NCI-H2171 (cell line): ENCODE measurements at regions not wholly inside any gene's neighbourhood (a gene's known extent, or its start where the extent isn't known, plus 50 kb on each side); places are given as distances from the start of the nearest gene placed in this dataset.
A peak's percentile ranks its signal among the peaks of the same experiment; 100 is the strongest.

Experiments
- DNase-seq: peaks from one replicate; lab custom pipeline; 2025; lab: John Stamatoyannopoulos, UW

GRCh38 chr4:67120369-67120768, 424.9 kb downstream of the CENPC start:
- DNase-seq: no peak

- no peak for DNase-seq
These were observed 436.0 kb downstream of the CENPC start for GRCh38 chr4:67109276-67109675.

- DNase-seq: peak; percentile 47
These were observed 438.3 kb downstream of the CENPC start for GRCh38 chr4:67106861-67107460.

- peak; percentile 21 for DNase-seq
These were observed 441.2 kb downstream of the CENPC start for GRCh38 chr4:67104145-67104544.

- DNase-seq: peak; percentile 9
These were observed 442.1 kb downstream of the CENPC start for GRCh38 chr4:67103001-67103747.

- DNase-seq: no peak
These were observed 443.7 kb downstream of the CENPC start for GRCh38 chr4:67101612-67102011.

GRCh38 chr4:67092351-67092750, 453.0 kb downstream of the CENPC start:
- DNase-seq: no peak

GRCh38 chr4:67091673-67092072, 453.6 kb downstream of the CENPC start:
- no peak for DNase-seq

GRCh38 chr4:67087897-67088296, 457.4 kb downstream of the CENPC start:
- no peak for DNase-seq

GRCh38 chr4:67084783-67085182, 460.5 kb downstream of the CENPC start:
- DNase-seq: no peak

- DNase-seq: no peak
These were observed 461.8 kb downstream of the CENPC start for GRCh38 chr4:67083496-67083895.

GRCh38 chr4:67082746-67083145, 462.6 kb downstream of the CENPC start:
- no peak for DNase-seq

- DNase-seq: no peak
These were observed 465.2 kb downstream of the CENPC start for GRCh38 chr4:67080046-67080557.

- no peak for DNase-seq
These were observed 473.7 kb downstream of the CENPC start for GRCh38 chr4:67071641-67072040.

- no peak for DNase-seq
These were observed 490.0 kb downstream of the CENPC start for GRCh38 chr4:67055319-67055718.

- DNase-seq: no peak
These were observed 490.4 kb downstream of the CENPC start for GRCh38 chr4:67054896-67055295.

- DNase-seq: peak; percentile 23
These were observed 492.3 kb downstream of the CENPC start for GRCh38 chr4:67052814-67053675.

GRCh38 chr4:67051000-67051789, 494.1 kb downstream of the CENPC start:
- DNase-seq: no peak

GRCh38 chr4:67049446-67049845, 495.9 kb downstream of the CENPC start:
- DNase-seq: no peak

GRCh38 chr4:67048530-67048929, 496.8 kb downstream of the CENPC start:
- no peak for DNase-seq

- no peak for DNase-seq
These were observed 505.0 kb downstream of the CENPC start for GRCh38 chr4:67040315-67040714.

- no peak for DNase-seq
These were observed 507.1 kb downstream of the CENPC start for GRCh38 chr4:67038228-67038566.
